Activated effector memory CD4-positive, alpha-beta T cell treated with anti-CD3 and anti-CD28 coated beads, Interleukin-2, amount 50 U/mL, for 16 hours (primary cell): ENCODE measurements at regions not wholly inside any gene's neighbourhood (a gene's known extent, or its start where the extent isn't known, plus 50 kb on each side); places are given as distances from the start of the nearest gene placed in this dataset.

Experiments
- DNase-seq: peaks from one replicate; pipeline ENCODE4 v3.0.0-alpha.2; 2020

DNA sequence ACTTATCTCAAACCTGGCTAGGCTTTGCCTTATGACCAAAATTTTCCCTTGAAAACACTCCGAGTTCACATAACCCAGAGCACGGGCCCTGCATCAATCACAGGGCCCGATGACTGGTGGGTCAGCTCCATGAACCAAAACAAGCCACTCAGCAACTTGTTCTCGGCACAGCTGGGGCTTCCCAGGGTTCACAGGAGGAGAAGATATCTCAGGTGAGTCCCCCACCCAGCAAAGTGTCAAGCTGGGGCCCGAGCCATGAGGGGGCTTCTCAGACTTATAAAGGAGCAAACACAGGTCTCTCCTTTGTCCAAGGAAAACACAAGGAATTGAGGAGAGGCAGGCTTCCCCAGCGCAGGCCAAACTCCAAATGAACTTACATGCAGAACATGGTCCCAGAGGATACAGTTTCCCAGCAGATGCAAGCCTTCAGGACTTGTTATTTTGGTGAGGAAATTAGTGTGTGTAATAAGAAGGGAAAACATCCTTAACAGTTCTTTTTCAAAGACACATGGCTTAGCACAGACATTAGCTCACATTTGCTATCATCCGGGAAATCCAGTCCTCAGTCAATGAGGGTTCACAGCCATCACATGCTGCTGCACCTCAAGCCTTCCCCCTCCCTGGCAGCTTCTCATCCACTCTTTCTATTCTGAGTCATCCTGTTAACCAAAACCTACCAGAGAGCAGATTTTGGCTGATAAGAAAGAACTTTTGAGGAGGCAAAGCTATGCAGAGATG is 98.1 kb upstream of the NFIA start:
- DNase-seq = no peak

DNA sequence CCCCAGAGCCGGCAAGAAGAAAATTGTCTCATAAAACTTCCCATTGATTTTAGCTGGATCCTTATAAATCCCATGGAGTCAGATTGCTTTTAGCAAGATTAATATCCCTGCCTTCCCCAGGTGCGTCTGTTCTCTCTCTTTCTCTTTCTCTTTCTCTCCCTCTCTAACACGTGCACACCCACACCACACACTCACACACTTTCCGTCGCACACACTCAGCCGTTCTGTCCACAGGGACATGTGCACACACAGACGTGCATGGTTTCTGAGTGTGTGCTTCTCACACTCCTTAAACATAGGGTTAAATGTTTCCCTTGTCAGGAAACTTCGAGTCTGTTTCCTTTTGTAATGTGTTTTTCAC is 98.7 kb upstream of the NFIA start:
- DNase-seq = no peak

DNA sequence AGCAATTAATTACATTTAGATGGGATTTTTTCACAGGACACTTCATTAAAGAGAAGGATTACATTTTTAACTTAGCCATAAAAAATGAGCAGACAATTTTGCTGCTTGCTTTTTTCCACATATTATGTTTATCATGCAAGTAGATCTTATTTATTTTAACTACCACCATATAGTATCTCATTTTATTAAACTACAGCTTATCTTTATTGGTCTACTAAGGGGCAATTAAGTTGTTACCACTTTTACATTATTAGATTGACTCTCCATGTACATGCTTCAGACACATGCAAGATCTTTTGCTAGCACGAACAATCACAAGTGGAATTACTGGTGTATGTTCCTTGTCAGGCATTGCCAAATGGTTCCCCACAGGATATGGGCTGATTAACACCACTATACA is 99.8 kb upstream of the NFIA start:
- no peak for DNase-seq

DNA sequence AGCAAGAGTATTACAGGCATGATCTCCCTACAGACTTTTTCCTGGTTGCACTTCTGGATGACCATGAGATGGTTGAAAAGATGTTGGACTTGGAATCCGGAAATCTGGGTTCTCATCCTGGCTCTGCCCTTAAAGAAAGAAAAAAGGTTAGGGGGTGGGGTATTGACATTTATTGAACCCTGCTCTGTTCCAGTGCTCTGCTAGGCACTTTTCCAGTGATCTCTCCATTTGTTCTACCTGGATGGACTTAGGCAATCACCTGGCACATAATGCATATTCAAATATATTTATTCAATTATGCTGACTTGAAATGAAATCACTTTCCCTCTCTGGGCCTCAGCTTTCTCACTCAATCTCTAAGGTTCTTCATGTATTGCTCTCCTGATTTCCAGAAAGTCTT is 101.0 kb upstream of the NFIA start:
- DNase-seq = no peak

DNA sequence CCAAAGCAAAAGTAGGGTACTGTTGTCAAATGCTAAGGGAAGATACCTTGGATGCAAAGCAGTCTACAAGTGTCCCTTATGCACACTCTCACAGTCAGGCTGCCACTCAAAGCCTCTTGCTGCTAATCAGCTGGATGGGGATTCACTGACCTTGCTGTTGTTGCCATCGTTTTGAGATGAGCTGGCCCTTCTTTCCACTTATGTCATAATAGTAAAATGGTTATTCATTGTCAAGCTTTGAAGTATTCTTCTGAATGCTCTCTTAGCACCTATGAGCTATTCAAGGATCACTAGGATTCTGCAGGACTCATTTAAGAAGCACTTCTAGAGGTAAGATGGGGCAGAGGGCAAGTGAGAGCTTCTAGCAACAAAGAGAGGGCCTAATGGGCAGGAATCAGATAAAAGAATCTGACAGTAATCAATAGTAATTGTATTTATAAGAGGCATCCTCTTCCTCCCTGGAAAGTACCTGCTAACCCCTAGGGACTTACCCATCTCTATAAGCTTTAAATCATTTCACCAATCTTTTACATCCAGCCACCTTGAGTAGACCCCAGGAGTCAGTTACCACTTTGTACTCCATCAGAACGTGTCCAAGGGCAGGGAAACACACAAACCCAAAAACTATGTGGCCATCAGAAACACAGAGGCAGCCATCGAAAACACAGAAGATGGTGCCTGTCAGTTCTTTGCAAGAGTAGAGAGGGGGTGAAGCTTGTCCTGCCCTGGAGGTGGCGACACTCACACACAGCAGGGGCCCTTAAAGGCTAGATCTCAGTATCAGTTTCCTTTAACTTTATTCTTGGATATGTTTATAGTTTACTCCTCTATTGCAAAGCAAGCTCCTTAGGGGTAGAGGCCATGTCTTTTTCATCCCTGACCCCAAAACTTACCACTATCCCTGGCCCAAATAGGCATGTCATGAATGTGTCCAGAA is 103.7 kb upstream of the NFIA start:
- peak; percentile 66 for DNase-seq

DNA sequence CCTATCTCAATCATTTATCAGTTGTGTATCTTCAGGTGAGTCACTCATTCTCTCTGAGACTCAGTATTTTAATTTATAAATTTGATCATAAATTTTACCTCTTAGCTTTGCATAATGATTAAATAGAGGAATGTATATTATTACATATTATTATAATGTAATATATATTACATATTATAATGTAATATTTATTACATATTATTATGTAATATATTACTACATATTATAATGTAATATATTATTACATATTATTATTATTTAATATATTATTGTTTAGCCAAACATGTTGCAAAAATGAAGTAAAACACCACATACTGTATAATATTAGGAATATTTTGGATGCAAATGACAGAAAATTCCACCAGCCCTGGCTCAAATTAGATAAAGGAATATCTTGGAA is 104.7 kb upstream of the NFIA start:
- no peak for DNase-seq

DNA sequence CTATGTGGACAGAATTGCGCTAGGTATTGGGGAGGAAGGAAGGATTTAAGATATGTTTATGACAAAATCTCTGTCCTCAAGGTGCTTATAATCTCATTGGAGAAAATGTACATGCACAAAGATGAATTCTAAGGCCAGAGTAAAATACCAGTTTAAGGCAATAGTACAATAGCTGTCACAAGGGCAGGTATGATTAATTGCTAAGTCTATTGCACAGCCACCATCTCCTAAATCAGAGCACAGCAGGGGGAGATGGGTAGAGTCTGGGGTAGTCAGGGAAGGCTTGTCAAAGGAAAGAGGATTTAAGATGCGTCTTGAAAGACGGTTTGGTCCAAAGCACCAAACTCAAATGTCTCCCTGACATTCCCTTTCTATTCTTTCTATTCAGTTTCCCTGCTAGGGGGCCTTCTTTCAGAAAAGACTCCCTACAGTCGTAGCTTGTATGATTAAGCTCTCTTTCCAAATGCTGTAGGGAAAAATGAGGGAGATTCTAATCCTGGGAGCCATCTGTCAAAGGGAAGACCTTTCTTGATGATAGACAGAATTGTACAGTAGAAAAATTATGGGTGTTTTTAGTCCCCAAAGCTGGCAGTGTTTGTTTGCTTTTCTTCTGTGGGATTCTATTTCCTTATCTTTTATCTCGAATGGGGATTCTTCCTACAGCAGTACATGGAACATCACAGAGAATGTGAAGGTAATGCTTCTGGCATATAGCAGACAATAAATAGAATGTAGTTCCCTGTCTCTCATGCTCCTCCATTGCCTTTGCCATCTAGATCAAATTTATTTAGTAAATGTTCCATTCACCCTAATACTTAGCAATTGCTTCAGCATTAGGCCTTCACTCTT is 107.6 kb upstream of the NFIA start:
- no peak for DNase-seq

DNA sequence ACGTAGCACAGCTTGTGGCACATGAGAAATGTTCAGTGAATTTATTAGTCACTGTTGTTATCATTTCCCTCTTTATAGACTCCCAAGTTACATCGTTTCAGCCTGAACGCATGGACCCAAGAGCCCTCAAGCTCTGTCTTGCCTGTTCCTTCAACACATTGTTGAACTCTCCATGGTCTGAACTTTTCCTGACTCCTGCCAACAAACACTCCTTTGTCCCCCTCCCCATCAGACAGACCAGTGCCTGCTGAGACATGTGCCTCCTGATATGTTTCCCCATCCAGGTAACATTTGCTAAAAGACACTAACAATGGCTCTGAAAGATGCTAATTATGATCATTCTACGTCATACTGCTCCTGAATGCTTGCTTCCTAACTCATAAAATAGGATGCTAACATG is 108.7 kb upstream of the NFIA start:
- no peak for DNase-seq

DNA sequence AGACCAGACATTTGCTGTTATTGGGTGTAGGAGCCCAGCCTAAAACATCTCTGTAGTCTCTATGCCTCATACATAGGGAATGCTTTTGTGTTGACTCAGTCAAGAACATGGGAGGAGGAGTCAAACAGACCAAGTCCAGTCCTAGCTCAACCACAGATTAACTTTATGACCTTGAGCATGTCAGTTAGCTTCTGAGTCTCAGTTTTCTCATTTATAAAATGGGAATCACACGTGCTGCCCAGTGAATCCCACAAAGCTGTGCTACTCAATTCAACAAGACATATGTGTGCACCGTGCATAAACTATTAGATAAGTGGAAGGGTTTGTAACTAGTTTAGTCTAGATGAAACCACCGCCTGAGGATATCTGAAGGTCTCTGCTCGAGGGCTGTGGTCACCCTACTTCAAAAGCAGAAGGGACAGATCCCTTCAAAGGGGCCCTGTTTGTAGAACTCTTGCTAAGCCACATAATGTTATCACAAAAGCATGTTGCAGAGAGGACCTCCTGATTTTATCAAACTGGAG is 109.5 kb upstream of the NFIA start:
- no peak for DNase-seq

DNA sequence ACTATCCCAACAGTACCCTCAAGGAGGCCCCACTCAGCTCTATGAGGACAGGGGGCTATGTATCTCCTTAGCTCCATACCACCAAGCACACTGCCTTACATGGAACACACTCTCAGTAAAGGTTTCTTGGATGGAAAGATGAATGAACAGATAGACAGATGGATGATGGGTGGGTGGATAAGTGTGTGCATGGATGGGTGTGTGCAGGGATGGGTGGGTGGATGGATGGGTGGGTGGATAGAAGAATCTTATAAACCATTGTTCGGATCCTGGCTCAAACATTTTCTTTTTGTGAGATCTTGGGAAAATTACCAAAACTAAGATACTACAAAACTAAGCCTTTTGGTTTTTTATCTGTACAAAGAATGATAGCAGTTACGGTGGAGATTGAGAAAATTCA is 111.0 kb upstream of the NFIA start:
- DNase-seq = no peak

DNA sequence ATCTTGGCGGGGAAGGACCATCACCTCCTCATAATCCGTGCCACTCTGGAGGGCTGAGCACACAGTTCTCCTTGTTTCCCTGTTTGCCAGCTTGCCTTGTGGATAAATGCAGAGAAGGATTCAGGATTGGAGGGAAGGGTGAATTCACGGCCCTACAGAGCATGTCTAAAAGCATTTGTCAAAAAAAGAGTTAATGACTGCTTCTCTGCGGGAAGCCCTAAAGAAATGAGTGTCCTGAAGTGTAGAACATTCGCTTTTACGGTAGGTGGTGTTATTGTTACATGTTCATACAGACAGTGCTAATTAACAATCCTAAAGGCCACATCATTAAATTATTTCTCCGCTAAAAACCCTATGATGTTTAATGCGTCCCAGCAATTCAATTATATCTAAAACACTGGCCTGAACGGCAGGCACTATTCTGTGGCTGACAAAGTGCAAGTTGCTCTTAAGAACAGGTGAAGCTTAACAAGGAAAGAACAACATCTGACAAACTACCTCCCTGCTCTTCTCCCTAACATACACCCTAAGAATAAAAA is 112.3 kb upstream of the NFIA start:
- no peak for DNase-seq

DNA sequence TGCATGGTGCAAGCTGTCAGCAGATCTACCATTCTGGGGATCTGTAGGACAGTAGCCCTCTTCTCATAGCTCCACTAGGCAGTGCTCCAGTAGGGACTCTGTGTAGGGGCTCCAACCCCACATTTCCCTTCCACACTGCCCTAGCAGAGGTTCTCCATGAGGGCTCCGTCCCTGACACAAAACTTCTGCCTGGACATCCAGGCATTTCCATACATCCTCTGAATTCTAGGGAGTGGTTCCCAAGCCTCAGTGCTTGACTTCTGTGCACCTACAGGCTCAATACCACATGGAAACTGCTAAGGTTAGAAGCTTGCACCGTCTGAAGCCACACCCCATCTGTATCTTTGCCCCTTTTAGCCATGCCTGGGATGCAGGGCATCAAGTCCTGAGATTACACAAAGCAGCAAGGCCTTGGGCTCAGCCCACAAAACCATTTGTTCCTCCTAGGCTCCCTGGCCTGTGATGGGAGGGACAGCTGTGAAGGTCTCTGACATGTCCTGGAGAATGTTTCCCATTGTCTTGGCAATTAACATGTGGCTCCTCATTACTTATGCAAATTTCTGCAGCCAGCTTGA is 117.0 kb upstream of the NFIA start:
- no peak for DNase-seq

DNA sequence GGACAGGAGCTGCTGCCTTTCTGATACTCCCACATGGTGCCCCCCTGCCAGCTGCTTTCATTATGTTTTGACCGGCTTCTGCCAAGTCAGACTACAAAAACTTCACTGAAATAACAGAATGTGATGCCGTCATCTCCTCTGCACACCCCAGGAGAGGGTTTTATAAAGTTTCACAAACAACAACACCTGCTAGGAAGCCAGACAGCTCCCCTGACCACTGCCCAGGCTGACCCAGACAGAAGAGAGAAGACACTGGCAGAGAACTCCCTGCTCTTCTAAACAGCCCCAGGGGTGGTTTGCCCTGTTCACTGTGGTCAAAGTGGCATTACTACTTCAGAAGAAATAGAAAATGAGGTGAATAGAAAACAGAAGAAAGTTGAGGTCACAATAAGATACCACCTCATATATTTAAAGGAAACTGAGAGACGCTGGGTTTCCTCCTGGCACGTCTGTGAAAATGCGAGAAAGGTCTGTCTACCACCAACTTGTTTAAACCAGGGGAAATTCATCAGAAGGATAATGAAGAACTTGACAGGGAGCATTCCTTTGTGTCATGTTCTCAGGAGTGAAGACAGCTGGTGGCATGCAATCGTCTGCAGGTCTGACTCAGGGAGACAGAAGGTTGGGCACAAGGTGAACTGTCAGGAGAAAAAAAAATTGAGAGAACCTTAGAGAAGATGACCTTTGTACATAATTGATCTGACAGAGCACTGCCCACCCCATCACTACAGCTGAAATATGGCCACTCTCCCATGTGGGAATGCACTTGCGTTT is 119.0 kb upstream of the NFIA start:
- DNase-seq = no peak

DNA sequence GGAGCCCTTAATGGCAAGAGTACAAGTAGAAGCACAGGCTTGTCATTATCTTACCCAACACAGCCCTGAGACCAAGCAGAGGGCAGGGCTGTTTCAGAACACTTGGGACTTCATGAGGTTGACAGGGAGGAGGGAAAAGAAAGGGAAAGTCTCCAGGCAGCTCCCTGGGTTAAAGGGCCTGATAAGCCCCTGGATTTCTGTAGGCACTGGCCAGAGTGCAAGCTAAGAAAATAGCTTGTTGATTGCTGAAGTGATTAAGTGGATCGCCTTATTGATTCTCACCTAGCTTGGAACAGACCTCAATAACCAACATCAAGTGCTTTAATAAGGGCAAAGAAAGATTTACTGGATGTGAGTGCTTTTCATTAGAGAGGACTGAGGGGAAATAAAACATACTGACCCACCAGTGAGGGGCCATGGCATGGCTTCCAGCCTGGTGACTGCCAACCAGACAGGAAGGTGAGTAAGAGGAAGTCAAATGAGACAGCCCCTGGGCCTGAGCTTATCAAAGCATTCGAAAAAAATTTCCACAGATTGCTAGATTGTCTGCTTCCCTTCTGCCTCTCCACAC is 121.4 kb upstream of the NFIA start:
- no peak for DNase-seq

DNA sequence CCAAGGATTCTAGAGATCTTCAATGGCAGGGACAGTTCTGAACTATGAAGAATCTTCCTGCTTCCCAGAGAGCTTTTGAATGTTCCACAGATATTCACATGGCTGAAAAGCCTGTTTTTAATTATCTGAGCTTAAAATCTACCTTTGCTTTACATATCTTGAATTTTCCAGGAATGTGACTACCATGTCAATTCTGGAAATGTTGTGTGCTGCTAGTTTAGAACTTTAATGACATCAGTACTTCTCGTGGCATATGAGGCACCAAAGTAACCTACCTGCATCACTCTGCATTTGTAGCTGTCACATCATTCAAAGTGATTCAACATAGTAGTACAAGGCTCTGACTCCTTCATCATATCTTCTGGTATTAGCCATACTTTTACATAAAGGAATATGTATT is 122.7 kb upstream of the NFIA start:
- DNase-seq = no peak

DNA sequence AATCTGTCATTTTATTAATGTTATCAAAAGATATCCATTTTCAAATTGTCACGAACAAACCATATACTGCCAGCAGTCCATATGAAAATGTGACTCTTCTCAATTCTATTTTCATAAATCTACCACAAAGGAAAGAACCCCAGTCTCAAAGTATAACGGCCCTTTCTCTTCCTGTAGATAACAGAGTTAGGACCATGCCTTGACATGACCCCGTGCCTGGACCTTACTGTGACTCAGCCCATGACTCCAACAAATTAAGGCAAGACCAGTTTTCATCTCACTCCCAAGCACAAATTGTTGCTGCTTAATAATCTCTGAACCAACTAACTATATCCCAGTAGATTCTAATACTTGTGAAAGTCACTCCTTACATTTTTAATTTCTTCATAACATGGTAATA is 124.4 kb upstream of the NFIA start:
- no peak for DNase-seq

DNA sequence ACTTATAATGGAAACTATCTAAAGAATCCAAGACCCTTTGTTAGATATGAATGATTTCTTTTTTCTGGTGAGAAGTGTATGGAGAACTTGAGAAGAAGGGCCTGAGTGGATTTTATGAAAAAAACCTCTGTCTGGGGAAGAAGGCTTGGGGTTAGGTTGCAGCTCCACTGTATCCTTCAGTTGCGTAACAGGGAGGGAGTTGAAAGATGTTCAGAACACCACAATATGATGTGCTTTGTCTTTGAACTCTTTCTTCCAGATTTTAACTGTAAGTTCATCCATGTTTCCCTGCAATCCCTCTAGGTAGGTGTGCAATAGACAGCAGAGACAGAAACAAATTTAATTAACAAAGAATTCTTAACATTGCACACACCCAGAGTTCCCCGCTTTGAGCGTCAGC is 125.8 kb upstream of the NFIA start:
- DNase-seq = no peak

DNA sequence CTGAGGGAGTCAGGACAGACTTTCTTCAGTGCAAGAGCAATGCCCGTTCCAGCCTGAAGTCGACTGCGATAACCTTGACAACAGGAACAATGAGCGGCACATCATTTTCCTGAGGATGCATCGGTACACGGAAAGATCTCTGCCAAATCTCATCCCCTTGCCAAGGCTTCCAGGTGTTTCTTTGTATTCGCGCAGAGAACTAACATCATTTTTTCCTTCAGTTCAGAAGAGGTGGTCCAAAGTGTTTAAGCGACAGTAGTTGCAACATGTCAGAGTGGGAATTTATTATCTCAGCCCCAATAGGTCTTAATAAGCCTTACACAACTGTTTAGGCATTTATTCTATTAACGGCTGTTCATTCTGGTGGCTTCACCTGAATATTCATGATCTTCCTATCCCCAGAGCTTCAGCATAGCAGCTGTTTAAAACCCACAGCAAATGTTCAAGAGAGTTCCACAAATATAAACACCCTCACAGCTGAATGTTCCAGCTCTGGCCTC is 129.7 kb upstream of the NFIA start:
- no peak for DNase-seq

DNA sequence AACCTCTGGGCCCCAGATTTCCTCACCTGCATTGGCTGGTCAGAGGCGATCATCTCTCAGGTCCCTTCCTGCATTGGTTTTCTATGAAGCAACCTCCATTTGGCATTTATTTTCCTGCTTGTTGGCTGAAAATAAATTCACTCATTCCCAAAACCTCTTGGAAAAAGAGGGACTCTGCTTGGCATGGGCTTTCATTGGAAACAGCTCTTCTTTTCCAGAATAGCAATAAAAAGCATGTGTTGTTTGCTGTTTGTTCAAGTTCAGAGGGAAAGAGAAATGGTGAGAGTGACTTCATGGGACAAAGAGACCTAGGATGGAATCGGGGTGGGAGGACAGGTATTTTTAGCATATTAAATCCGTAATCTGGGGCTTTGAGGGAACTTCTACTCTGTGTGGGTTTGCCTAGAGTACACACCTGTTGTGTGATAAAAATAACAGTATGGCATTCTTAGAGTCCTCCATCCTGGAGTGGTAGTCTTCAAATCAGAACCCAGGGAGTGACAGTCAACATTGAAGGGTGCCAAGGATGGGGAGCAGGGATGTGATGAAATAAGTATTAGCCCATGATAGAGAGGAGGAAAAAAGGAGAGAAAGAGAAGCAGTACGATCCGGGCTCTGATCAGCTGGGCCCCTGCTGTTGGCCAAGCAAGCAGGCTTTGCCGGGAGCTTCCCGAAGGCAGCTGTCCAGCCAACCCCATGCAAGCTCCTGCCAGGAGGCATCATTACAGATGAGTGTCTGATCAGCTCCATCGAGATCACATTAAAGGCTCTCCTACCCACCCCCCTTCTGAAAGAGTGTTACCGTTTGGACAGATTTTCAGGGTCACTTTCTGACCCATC is 131.9 kb upstream of the NFIA start:
- DNase-seq = no peak

DNA sequence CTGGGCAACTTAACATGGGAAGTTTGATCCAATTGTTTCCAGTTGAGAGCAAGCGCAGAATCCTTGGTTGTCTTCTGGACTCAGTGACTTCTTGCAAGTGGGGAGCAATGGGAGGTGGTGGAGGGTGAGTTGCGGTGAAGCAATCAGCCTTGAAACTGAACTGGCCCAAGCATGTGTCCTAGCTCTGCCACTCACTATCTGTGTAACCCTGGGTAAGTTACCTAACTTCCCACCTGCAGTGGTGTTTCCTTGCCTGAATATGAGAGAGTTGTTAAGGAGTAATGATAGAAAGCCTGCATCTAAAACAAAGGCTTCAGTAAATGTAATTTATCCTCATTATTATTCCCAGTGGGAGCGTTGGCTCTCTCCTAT is 132.5 kb upstream of the NFIA start:
- no peak for DNase-seq
